HEK293 (cell line): ENCODE measurements at regions not wholly inside any gene's neighbourhood (a gene's known extent, or its start where the extent isn't known, plus 50 kb on each side); places are given as distances from the start of the nearest gene placed in this dataset.

Experiments
- SP3 ChIP-seq: fragments of 450-650 bp; formaldehyde crosslinking; IDR thresholded peaks from 2 replicates; pipeline ENCODE4 v1.5.1; 2016; ENCODE audit warnings: missing biosample characterization, missing genetic modification characterization
- ZBTB7A ChIP-seq: fragments of 450-650 bp; formaldehyde crosslinking; IDR thresholded peaks from 2 replicates; pipeline ENCODE4 v1.5.1; 2016; ENCODE audit warnings: low read depth, missing biosample characterization, missing genetic modification characterization
- ZNF202 ChIP-seq: fragments of 450-650 bp; formaldehyde crosslinking; IDR thresholded peaks from 2 replicates; pipeline ENCODE4 v1.5.1; 2016; ENCODE audit warnings: missing biosample characterization, missing genetic modification characterization, borderline replicate concordance
- ZNF416 ChIP-seq: fragments of 450-650 bp; formaldehyde crosslinking; IDR thresholded peaks from 2 replicates; pipeline ENCODE4 v1.5.1; 2016; ENCODE audit warnings: missing biosample characterization, missing genetic modification characterization
- ZNF585B ChIP-seq: fragments of 450-650 bp; formaldehyde crosslinking; IDR thresholded peaks from 2 replicates; pipeline ENCODE4 v1.5.1; 2016; ENCODE audit warnings: missing biosample characterization, missing genetic modification characterization
- ZNF785 ChIP-seq: fragments of 450-650 bp; formaldehyde crosslinking; IDR thresholded peaks from 2 replicates; pipeline ENCODE4 v1.5.1; 2016; ENCODE audit warnings: missing biosample characterization, missing genetic modification characterization
- TF ChIP-seq, protein P1 (sequence below): fragments of 450-650 bp; formaldehyde crosslinking; IDR thresholded peaks from 2 replicates; pipeline ENCODE4 v1.5.1; 2016; ENCODE audit warnings: missing biosample characterization, missing genetic modification characterization
- TF ChIP-seq, protein P2 (sequence below): fragments of 450-650 bp; formaldehyde crosslinking; conservative IDR thresholded peaks from 2 replicates; pipeline ENCODE4 v1.5.1; 2016; ENCODE audit warnings: low read depth, missing biosample characterization, missing genetic modification characterization
- TF ChIP-seq, protein P3 (sequence below): fragments of 450-650 bp; formaldehyde crosslinking; IDR thresholded peaks from 2 replicates; pipeline ENCODE4 v1.5.1; 2016; ENCODE audit warnings: missing biosample characterization, missing genetic modification characterization

DNA sequence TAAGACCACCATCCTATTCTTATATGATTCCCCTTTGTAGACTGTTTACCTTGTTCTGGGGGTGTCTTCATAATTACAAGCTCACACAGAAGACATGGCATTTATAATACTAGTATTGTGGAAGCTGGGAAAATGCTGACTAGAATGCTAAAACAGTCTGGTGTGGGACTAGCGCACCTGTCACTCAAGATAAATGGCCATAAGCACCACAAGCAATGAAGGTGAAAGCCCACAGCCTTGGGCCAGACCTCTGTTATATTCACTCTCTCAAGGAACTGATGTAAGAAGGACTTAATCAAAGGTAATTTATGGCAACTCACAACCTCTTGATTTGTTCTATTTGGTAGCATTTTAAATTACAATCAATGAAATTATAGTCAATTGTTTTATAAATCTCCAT, 721.5 kb downstream of the SEMA5A start:
- TF ChIP-seq ZNF585B (tag by site-specific recombination) (no peak), ZNF202 (no peak), SP3 (tag by site-specific recombination) (no peak), ZNF785 (tag by site-specific recombination) (no peak), ZNF416 (tag by site-specific recombination) (no peak), ZBTB7A (tag by site-specific recombination) (no peak)
- TF ChIP-seq, protein P1, sequence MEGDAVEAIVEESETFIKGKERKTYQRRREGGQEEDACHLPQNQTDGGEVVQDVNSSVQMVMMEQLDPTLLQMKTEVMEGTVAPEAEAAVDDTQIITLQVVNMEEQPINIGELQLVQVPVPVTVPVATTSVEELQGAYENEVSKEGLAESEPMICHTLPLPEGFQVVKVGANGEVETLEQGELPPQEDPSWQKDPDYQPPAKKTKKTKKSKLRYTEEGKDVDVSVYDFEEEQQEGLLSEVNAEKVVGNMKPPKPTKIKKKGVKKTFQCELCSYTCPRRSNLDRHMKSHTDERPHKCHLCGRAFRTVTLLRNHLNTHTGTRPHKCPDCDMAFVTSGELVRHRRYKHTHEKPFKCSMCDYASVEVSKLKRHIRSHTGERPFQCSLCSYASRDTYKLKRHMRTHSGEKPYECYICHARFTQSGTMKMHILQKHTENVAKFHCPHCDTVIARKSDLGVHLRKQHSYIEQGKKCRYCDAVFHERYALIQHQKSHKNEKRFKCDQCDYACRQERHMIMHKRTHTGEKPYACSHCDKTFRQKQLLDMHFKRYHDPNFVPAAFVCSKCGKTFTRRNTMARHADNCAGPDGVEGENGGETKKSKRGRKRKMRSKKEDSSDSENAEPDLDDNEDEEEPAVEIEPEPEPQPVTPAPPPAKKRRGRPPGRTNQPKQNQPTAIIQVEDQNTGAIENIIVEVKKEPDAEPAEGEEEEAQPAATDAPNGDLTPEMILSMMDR (tag by site-specific recombination): no peak
- TF ChIP-seq, protein P2, sequence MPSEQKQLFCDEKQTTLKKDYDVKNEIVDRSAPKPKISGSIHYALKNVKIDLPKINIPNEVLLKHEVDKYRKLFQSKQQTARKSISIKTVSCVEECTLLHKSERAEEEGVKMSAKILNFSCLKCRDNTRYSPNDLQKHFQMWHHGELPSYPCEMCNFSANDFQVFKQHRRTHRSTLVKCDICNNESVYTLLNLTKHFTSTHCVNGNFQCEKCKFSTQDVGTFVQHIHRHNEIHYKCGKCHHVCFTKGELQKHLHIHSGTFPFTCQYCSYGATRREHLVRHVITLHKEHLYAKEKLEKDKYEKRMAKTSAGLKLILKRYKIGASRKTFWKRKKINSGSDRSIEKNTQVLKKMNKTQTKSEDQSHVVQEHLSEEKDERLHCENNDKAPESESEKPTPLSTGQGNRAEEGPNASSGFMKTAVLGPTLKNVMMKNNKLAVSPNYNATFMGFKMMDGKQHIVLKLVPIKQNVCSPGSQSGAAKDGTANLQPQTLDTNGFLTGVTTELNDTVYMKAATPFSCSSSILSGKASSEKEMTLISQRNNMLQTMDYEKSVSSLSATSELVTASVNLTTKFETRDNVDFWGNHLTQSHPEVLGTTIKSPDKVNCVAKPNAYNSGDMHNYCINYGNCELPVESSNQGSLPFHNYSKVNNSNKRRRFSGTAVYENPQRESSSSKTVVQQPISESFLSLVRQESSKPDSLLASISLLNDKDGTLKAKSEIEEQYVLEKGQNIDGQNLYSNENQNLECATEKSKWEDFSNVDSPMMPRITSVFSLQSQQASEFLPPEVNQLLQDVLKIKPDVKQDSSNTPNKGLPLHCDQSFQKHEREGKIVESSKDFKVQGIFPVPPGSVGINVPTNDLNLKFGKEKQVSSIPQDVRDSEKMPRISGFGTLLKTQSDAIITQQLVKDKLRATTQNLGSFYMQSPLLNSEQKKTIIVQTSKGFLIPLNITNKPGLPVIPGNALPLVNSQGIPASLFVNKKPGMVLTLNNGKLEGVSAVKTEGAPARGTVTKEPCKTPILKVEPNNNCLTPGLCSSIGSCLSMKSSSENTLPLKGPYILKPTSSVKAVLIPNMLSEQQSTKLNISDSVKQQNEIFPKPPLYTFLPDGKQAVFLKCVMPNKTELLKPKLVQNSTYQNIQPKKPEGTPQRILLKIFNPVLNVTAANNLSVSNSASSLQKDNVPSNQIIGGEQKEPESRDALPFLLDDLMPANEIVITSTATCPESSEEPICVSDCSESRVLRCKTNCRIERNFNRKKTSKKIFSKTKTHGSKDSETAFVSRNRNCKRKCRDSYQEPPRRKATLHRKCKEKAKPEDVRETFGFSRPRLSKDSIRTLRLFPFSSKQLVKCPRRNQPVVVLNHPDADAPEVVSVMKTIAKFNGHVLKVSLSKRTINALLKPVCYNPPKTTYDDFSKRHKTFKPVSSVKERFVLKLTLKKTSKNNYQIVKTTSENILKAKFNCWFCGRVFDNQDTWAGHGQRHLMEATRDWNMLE (tag by site-specific recombination): no peak
- TF ChIP-seq, protein P3, sequence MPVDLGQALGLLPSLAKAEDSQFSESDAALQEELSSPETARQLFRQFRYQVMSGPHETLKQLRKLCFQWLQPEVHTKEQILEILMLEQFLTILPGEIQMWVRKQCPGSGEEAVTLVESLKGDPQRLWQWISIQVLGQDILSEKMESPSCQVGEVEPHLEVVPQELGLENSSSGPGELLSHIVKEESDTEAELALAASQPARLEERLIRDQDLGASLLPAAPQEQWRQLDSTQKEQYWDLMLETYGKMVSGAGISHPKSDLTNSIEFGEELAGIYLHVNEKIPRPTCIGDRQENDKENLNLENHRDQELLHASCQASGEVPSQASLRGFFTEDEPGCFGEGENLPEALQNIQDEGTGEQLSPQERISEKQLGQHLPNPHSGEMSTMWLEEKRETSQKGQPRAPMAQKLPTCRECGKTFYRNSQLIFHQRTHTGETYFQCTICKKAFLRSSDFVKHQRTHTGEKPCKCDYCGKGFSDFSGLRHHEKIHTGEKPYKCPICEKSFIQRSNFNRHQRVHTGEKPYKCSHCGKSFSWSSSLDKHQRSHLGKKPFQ (tag by site-specific recombination): no peak
